Body of pancreas (tissue), 4 donors: ENCODE measurements at regions not wholly inside any gene's neighbourhood (a gene's known extent, or its start where the extent isn't known, plus 50 kb on each side); places are given as distances from the start of the nearest gene placed in this dataset.

ENCODE experiments used
- ATAC-seq: fragments of 150-250 bp; one replicate; pipeline ENCODE4 v1.9.1; 2016
- DNase-seq, 4 donors: peaks; one replicate each; pipeline ENCODE4 v3.0.0-alpha.2; 2019
- H3K27ac ChIP-seq, 4 donors: fragments of 200-600 bp; sonication (generic); 1 replicate in 3 of 4; 2 replicates in 1 of 4; pipeline versions ENCODE4 v1.5.1 to v1.6.1; 2016 to 2019; ENCODE audit warnings: mild to moderate bottlenecking in 1 of 4, mixed read lengths in 1 of 4, moderate library complexity in 1 of 4
- H3K27me3 ChIP-seq, 2 donors: fragments of 200-600 bp; sonication (generic); one replicate each; pipeline ENCODE4 v1.6.0; 2016; ENCODE audit warnings: mild to moderate bottlenecking in 1 of 2
- H3K36me3 ChIP-seq, 2 donors: fragments of 200-600 bp; sonication (generic); replicated peaks in 1 of 2; 2 replicates each; pipeline ENCODE4 v1.5.1; 2016; ENCODE audit warnings: low read depth in 2 of 2; ENCODE audit not compliant: insufficient read depth in 1 of 2
- H3K4me1 ChIP-seq: fragments of 200-600 bp; sonication (generic); one replicate; pipeline ENCODE4 v1.6.0; 2016
- H3K4me3 ChIP-seq, 2 donors: fragments of 200-600 bp; sonication (generic); 1 replicate in 1 of 2; 2 replicates in 1 of 2; pipeline ENCODE4 v1.5.1; 2016 to 2019
- H3K9me3 ChIP-seq, 3 donors: fragments of 200-600 bp; sonication (generic); 1 replicate in 2 of 3; 2 replicates in 1 of 3; pipeline ENCODE4 v1.5.1; 2016
- CTCF ChIP-seq, 7 experiments: fragments of 450-650 bp in 4 of 7; fragments of 200-600 bp in 3 of 7; sonication (generic) in 3 of 7; IDR thresholded peaks; one replicate each; pipeline ENCODE4 v1.5.1; 2016 to 2019; ENCODE audit warnings: antibody characterized with exemption in 7 of 7
- POLR2A ChIP-seq, 3 donors: fragments of 450-650 bp; IDR thresholded peaks; one replicate each; pipeline ENCODE4 v1.6.1; 2016; ENCODE audit warnings: antibody characterized with exemption in 3 of 3, mild to moderate bottlenecking in 2 of 3
- WGBS, 2 donors: methylation state at CpG; one replicate each; pipeline ENCODE4 v1.1.5; 2017; 5-methylcytosine and 5-hydroxymethylcytosine counted together
- intact Hi-C: fragments of 100-400 bp; cut with DNase I; formaldehyde crosslinking; loops from one replicate; pipeline ENCODE4 v1.15.1; 2023

- ATAC-seq (no peak), DNase-seq (no peak)
- no peak overlapping the region for H3K27ac ChIP-seq
- intact Hi-C loops = no loop called here
- H3K4me1 ChIP-seq = no peaks in the 10 kb centered on the region
- no peak overlapping the region for H3K4me3 ChIP-seq
- 43 to 63% methylated on average over 2 of the region's 2 CpGs for WGBS, 2 donors
- no peaks in the 10 kb centered on the region for H3K36me3 ChIP-seq
- H3K27me3 ChIP-seq = no peaks in the 10 kb centered on the region
- TF ChIP-seq POLR2A (IDR thresholded peaks at IDR 0.05) = no peak
- TF ChIP-seq CTCF (IDR thresholded peaks at IDR 0.05) = no peak
- H3K9me3 ChIP-seq = no peaks in the 10 kb centered on the region
Observed at GRCh38 chr4:33086331-33086925, 2366.3 kb downstream of the PCDH7 start.

- 54 to 62% methylated on average over 2 of the region's 2 CpGs for WGBS, 2 donors
Observed at GRCh38 chr4:33088713-33089112, 2368.5 kb downstream of the PCDH7 start.

GRCh38 chr4:33090910-33091309 lies 2370.7 kb downstream of the PCDH7 start:
- H3K9me3 ChIP-seq = no peaks in the 10 kb centered on the region
- no peaks in the 10 kb centered on the region for H3K27me3 ChIP-seq
- intact Hi-C loops = no loop called here
- DNase-seq (no peak), ATAC-seq (no peak)
- H3K4me3 ChIP-seq = no peak overlapping the region
- no peaks in the 10 kb centered on the region for H3K4me1 ChIP-seq
- TF ChIP-seq CTCF (IDR thresholded peaks at IDR 0.05) (no peak), POLR2A (IDR thresholded peaks at IDR 0.05) (no peak)
- no peak overlapping the region for H3K27ac ChIP-seq
- 69% methylated on average over 6 of the region's 6 CpGs for WGBS, 2 donors
- no peaks in the 10 kb centered on the region for H3K36me3 ChIP-seq

More at GRCh38 chr4:33088713-33089112, 2368.5 kb downstream of the PCDH7 start:
- no peak for DNase-seq
- H3K27me3 ChIP-seq = no peaks in the 10 kb centered on the region
- intact Hi-C loops = no loop called here
- no peaks in the 10 kb centered on the region for H3K4me1 ChIP-seq
- no peak overlapping the region for H3K27ac ChIP-seq
- ATAC-seq = no peak
- H3K36me3 ChIP-seq = no peaks in the 10 kb centered on the region
- TF ChIP-seq CTCF (IDR thresholded peaks at IDR 0.05) (no peak), POLR2A (IDR thresholded peaks at IDR 0.05) (no peak)
- no peak overlapping the region for H3K4me3 ChIP-seq
- H3K9me3 ChIP-seq = no peaks in the 10 kb centered on the region

- DNase-seq = no peak
- Histone ChIP-seq H3K27ac (no peak overlapping the region), H3K36me3 (no peaks in the 10 kb centered on the region), H3K4me1 (no peaks in the 10 kb centered on the region), H3K4me3 (no peak overlapping the region), H3K27me3 (no peaks in the 10 kb centered on the region), H3K9me3 (no peaks in the 10 kb centered on the region)
- TF ChIP-seq CTCF (IDR thresholded peaks at IDR 0.05) (no peak), POLR2A (IDR thresholded peaks at IDR 0.05) (no peak)
- ATAC-seq = no peak
- intact Hi-C loops = no loop called here
- WGBS, 2 donors = 59 to 76% methylated on average over 3 of the region's 3 CpGs
Observed at GRCh38 chr4:33091961-33092360, 2371.8 kb downstream of the PCDH7 start.

- TF ChIP-seq CTCF (IDR thresholded peaks at IDR 0.05) = no peak
- TF ChIP-seq POLR2A (IDR thresholded peaks at IDR 0.05) = no peak
- no peaks in the 10 kb centered on the region for H3K36me3 ChIP-seq
- DNase-seq (no peak), ATAC-seq (no peak)
- H3K27ac ChIP-seq = no peak overlapping the region
- WGBS, 2 donors = 23 to 34% methylated on average over 3 of the region's 3 CpGs
- intact Hi-C loops = no loop called here
- H3K27me3 ChIP-seq = no peaks in the 10 kb centered on the region
- H3K4me1 ChIP-seq = no peaks in the 10 kb centered on the region
- H3K9me3 ChIP-seq = no peaks in the 10 kb centered on the region
- H3K4me3 ChIP-seq = no peak overlapping the region
Observed at GRCh38 chr4:33104273-33104672, 2384.1 kb downstream of the PCDH7 start.
